NCI-H1694 (cell line): ENCODE measurements at regions not wholly inside any gene's neighbourhood (a gene's known extent, or its start where the extent isn't known, plus 50 kb on each side); places are given as distances from the start of the nearest gene placed in this dataset.
"Not testable (repeated sequence)": the region's sequence is repeated elsewhere in the genome, so short reads cannot be mapped to it uniquely, and the experiment has no call there.

Experiments used
- DNase-seq: peaks from one replicate; lab custom pipeline; 2025; lab: John Stamatoyannopoulos, UW

GRCh38 chr5:1636208-1636770, 112.5 kb upstream of the LPCAT1 start:
- not testable (repeated sequence) for DNase-seq

GRCh38 chr5:1635477-1635876, 111.7 kb upstream of the LPCAT1 start:
- DNase-seq: not testable (repeated sequence)

- no peak for DNase-seq
These were observed 110.5 kb upstream of the LPCAT1 start for GRCh38 chr5:1634337-1634661.

GRCh38 chr5:1633605-1634336, 110.0 kb upstream of the LPCAT1 start:
- peak; percentile 72 for DNase-seq

GRCh38 chr5:1631004-1631403, 107.2 kb upstream of the LPCAT1 start:
- not testable (repeated sequence) for DNase-seq

- DNase-seq: not testable (repeated sequence)
These were observed 102.6 kb upstream of the LPCAT1 start for GRCh38 chr5:1626397-1626796.

- DNase-seq: not testable (repeated sequence)
These were observed 95.8 kb upstream of the LPCAT1 start for GRCh38 chr5:1619531-1619930.

GRCh38 chr5:1618296-1618865, 94.6 kb upstream of the LPCAT1 start:
- not testable (repeated sequence) for DNase-seq

GRCh38 chr5:1617236-1617755, 93.5 kb upstream of the LPCAT1 start:
- DNase-seq: not testable (repeated sequence)

- DNase-seq: not testable (repeated sequence)
These were observed 89.8 kb upstream of the LPCAT1 start for GRCh38 chr5:1613515-1613914.

- DNase-seq: not testable (repeated sequence)
These were observed 86.8 kb upstream of the LPCAT1 start for GRCh38 chr5:1610526-1610925.

- not testable (repeated sequence) for DNase-seq
These were observed 85.4 kb upstream of the LPCAT1 start for GRCh38 chr5:1609111-1609510.

GRCh38 chr5:1608336-1608735, 84.6 kb upstream of the LPCAT1 start:
- not testable (repeated sequence) for DNase-seq

GRCh38 chr5:1606951-1607350, 83.2 kb upstream of the LPCAT1 start:
- DNase-seq: not testable (repeated sequence)

GRCh38 chr5:1603916-1604315, 80.2 kb upstream of the LPCAT1 start:
- DNase-seq: not testable (repeated sequence)

GRCh38 chr5:1601565-1601964, 77.8 kb upstream of the LPCAT1 start:
- DNase-seq: not testable (repeated sequence)

GRCh38 chr5:1598950-1599737, 75.4 kb upstream of the LPCAT1 start:
- DNase-seq: not testable (repeated sequence)

- DNase-seq: not testable (repeated sequence)
These were observed 73.3 kb upstream of the LPCAT1 start for GRCh38 chr5:1597093-1597473.

GRCh38 chr5:1596462-1597092, 72.8 kb upstream of the LPCAT1 start:
- not testable (repeated sequence) for DNase-seq

- DNase-seq: peak; percentile 93
These were observed 70.8 kb upstream of the LPCAT1 start for GRCh38 chr5:1594357-1595106.

- DNase-seq: no peak
These were observed 70.2 kb upstream of the LPCAT1 start for GRCh38 chr5:1593903-1594356.
